ENCODE measurements at regions not wholly inside any gene's neighbourhood (a gene's known extent, or its start where the extent isn't known, plus 50 kb on each side); places are given as distances from the start of the nearest gene placed in this dataset.

DNA sequence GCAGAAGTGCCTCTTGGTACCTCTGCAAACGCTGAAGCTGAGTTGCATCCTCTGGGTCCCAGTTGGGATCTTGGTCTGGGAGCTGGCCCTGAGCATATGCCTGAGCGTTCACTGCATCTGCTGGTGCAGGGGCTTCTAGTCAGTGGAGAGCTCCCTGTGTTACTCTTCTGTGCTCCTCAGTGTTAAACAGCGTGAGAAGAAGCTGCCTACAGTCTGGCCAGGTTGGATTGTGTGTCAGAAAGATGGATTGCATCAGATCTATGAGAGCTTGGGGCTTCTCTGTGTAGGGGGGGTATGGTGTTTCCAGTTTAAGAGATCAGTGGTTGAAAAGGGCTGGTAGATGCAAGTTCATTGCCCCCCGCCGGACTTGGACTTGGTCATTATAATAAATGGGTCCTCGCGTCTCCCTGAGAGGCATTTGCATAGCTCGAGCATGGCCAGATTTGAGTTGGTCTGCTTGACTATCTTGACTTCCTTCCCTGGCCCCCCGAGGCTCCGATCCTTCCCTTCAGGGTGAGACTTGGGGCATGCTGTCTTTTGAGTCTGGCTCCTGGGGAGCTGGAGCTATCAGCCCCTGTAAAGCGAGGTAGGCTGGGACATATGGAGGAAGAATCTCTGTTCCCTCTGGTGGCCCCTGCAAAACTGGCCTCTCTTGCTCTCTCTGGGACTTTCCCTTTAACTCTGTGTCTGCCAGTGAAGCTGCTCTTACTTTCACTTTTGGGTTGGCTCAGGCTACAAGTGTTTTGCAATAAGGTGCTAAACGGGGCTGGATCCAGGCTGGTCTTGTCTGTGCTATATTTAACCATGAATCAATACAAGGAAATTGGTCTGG is 52.9 kb downstream of the OR10H4 start:
- Histone ChIP-seq H3K36me3 (replicated peaks in 1 of 2; ENCODE audit: control insufficient read depth in 1 of 2, insufficient read depth in 2 of 2, low read length in 1 of 2) (no peaks in the 10 kb centered on the region), H3K79me2 (ENCODE audit: insufficient read depth) (no peaks in the 10 kb centered on the region), H3K4me1 (ENCODE audit: control insufficient read depth in 1 of 2, insufficient read depth in 2 of 2, low read depth in 1 of 2, low read length in 1 of 2) (no peaks in the 10 kb centered on the region), H3F3A (replicated peaks; ENCODE audit: insufficient read depth) (peaks cover 7% of the 10 kb centered on the region), H3K27ac (ENCODE audit: low read depth in 2 of 2, low read length in 1 of 2) (no peak overlapping the region), H3K9me2 (no peaks in the 10 kb centered on the region), H3K4me3 (ENCODE audit: low read depth in 2 of 2, low read length in 1 of 2) (peak overlapping the region; percentile 35 to 53; a peak in 3 of 4 replicates), H2AFZ (ENCODE audit: low read depth) (peak overlapping the region; percentile 87), H3K9me3 (no peaks in the 10 kb centered on the region), H3K4me2 (peak overlapping the region; percentile 78), H4K20me1 (ENCODE audit: insufficient read depth) (no peaks in the 10 kb centered on the region), H3K9ac (peak overlapping the region; percentile 10; the same call in 1 of the 2 replicates), H3K27me3 (ENCODE audit: insufficient read depth) (no peaks in the 10 kb centered on the region)
- WGBS (ENCODE audit: low lambda C conversion rate), result 29% methylated on average over 10 of the region's 12 CpGs
- TF ChIP-seq NFIC (IDR thresholded peaks at IDR 0.05; ENCODE audit: borderline replicate concordance) (no peak), NRF1 (IDR thresholded peaks at IDR 0.05; ENCODE audit: low read depth, low read length) (no peak), GATA2 (CRISPR knock-in tag; IDR thresholded peaks at IDR 0.05) (no peak), YY1 (IDR thresholded peaks at IDR 0.05; ENCODE audit: low read depth) (no peak), EZH2phosphoT487 (IDR thresholded peaks at IDR 0.05; ENCODE audit: borderline replicate concordance, low read depth) (no peak), MEF2A (IDR thresholded peaks at IDR 0.05; ENCODE audit: borderline replicate concordance, low read depth) (no peak), IRF3 (IDR thresholded peaks at IDR 0.05; ENCODE audit: low read depth, low read length) (no peak), EP300 (IDR thresholded peaks at IDR 0.05; ENCODE audit: borderline replicate concordance in 1 of 2, low read depth in 1 of 2, low read length in 1 of 2) (no peak), CTCF (IDR thresholded peaks at IDR 0.05) (no peak), SIN3A (IDR thresholded peaks at IDR 0.05; ENCODE audit: borderline replicate concordance, low read depth, low read length) (no peak), FOXJ3 (CRISPR knock-in tag; IDR thresholded peaks at IDR 0.05) (no peak), REST (IDR thresholded peaks at IDR 0.05; ENCODE audit: low read depth, low read length) (no peak), ELF1 (IDR thresholded peaks at IDR 0.05) (no peak), FOSL2 (IDR thresholded peaks at IDR 0.05; ENCODE audit: borderline replicate concordance, low read depth) (no peak)
- TF ChIP-seq, protein P1, sequence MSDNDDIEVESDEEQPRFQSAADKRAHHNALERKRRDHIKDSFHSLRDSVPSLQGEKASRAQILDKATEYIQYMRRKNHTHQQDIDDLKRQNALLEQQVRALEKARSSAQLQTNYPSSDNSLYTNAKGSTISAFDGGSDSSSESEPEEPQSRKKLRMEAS (IDR thresholded peaks at IDR 0.05; ENCODE audit: low read depth), result no peak
- TF ChIP-seq, protein P2, sequence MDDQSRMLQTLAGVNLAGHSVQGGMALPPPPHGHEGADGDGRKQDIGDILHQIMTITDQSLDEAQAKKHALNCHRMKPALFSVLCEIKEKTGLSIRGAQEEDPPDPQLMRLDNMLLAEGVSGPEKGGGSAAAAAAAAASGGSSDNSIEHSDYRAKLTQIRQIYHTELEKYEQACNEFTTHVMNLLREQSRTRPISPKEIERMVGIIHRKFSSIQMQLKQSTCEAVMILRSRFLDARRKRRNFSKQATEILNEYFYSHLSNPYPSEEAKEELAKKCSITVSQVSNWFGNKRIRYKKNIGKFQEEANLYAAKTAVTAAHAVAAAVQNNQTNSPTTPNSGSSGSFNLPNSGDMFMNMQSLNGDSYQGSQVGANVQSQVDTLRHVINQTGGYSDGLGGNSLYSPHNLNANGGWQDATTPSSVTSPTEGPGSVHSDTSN (IDR thresholded peaks at IDR 0.05), result no peak
- TF ChIP-seq, protein P3, sequence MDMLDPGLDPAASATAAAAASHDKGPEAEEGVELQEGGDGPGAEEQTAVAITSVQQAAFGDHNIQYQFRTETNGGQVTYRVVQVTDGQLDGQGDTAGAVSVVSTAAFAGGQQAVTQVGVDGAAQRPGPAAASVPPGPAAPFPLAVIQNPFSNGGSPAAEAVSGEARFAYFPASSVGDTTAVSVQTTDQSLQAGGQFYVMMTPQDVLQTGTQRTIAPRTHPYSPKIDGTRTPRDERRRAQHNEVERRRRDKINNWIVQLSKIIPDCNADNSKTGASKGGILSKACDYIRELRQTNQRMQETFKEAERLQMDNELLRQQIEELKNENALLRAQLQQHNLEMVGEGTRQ (IDR thresholded peaks at IDR 0.05; ENCODE audit: borderline replicate concordance, low read depth, low read length), result no peak
- ChIA-PET CTCF (interaction anchor here (1.0 to 1.5 kb wide), 2 partner anchors 61 to 372 kb away, joined by 3 to 4 read pairs; no protein-coding TSS in a partner anchor), POLR2A (no interaction called here)
- DNase-seq, result no peak

Data from SK-N-SH (cell line).